Psoas muscle (tissue), 7 donors: ENCODE measurements at regions not wholly inside any gene's neighbourhood (a gene's known extent, or its start where the extent isn't known, plus 50 kb on each side); places are given as distances from the start of the nearest gene placed in this dataset.

Experiments
- ATAC-seq, 4 donors: fragments of 200-7000 bp; cut with Tn5 transposase; one replicate each; pipeline ENCODE4 v1.9.1; 2020; ENCODE audit warnings: moderate library complexity in 3 of 4, mild to moderate bottlenecking in 2 of 4
- DNase-seq, 2 donors: peaks; one replicate each; pipeline ENCODE4 v3.0.0-alpha.2; 2020
- H3K27ac ChIP-seq: fragments of 200-600 bp; one replicate; pipeline ENCODE4 v1.8.0; 2022
- H3K27me3 ChIP-seq, 3 donors: fragments of 200-600 bp in 1 of 3; one replicate each; pipeline versions ENCODE4 v1.6.1 to v1.8.0; 2013 to 2022; ENCODE audit warnings: low read length in 2 of 3, mild to moderate bottlenecking in 2 of 3, moderate library complexity in 1 of 3; ENCODE audit not compliant: insufficient read depth in 3 of 3
- H3K36me3 ChIP-seq, 2 donors: fragments of 200-600 bp in 1 of 2; one replicate each; pipeline versions ENCODE4 v1.6.1 to v1.8.0; 2013 to 2022; ENCODE audit warnings: low read depth in 1 of 2, mild to moderate bottlenecking in 1 of 2, moderate library complexity in 1 of 2; ENCODE audit not compliant: insufficient read depth in 1 of 2
- H3K4me1 ChIP-seq: fragments of 200-600 bp; one replicate; pipeline ENCODE4 v1.8.0; 2022
- H3K4me3 ChIP-seq: fragments of 200-600 bp; one replicate; pipeline ENCODE4 v1.8.0; 2022; ENCODE audit warnings: mild to moderate bottlenecking
- H3K9me3 ChIP-seq: fragments of 200-600 bp; one replicate; pipeline ENCODE4 v1.8.0; 2022
- CTCF ChIP-seq: fragments of 200-600 bp; IDR thresholded peaks from one replicate; pipeline ENCODE4 v1.8.0; 2022; ENCODE audit warnings: antibody characterized with exemption
- WGBS, 3 donors: extraction: QIAGEN DNeasy Blood & Tissue Kit; methylation state at CpG; one replicate each; pipeline versions ENCODE4 v1.1.6 to v1.1.7; 2013; 5-methylcytosine and 5-hydroxymethylcytosine counted together
- intact Hi-C, 2 donors: fragments of 100-400 bp; cut with DNase I; formaldehyde crosslinking; loops; one replicate each; pipeline versions ENCODE4 v1.11.0 to v1.14.2; 2022
- donor health status: healthy with polysubstance abuse.
- donor health status: DM: no; HTN: no; CAD: no; lungs with moderate emphysema.
- donor health status: Bipolar disorder and iron deficiency.
- donor health status: healthy.
- donor health status: DM: yes; HTN: yes; CAD: no.
- donor health status: DM: no; HTN: no; CAD: no.
- donor health status: DM: yes; HTN: yes; CAD: no.

- Histone ChIP-seq H3K4me3 (no peak overlapping the region), H3K36me3 (peaks cover 0 to 23% of the 10 kb centered on the region in 2 donors), H3K27ac (no peak overlapping the region), H3K4me1 (no peaks in the 10 kb centered on the region), H3K27me3 (no peaks in the 10 kb centered on the region), H3K9me3 (no peaks in the 10 kb centered on the region)
- intact Hi-C loops = no loop called here
- ATAC-seq = no peak
- no peak for TF ChIP-seq CTCF
- DNase-seq = no peak
- 73 to 98% (median 86%) methylated on average over 4 of the region's 4 CpGs for WGBS, 3 donors
Observed at GRCh38 chr14:95419569-95419968, 96.9 kb downstream of the SYNE3 start.

- Histone ChIP-seq H3K9me3 (no peaks in the 10 kb centered on the region), H3K27ac (no peak overlapping the region), H3K27me3 (no peaks in the 10 kb centered on the region), H3K36me3 (peaks cover 0 to 23% of the 10 kb centered on the region in 2 donors), H3K4me3 (no peak overlapping the region), H3K4me1 (no peaks in the 10 kb centered on the region)
- WGBS, 3 donors = 85 to 93% (median 92%) methylated on average over 3 of the region's 3 CpGs
- ATAC-seq (peak in 2 of 4 donors; percentile 20 to 22), DNase-seq (no peak)
- intact Hi-C loops = no loop called here
- no peak for TF ChIP-seq CTCF
Observed at GRCh38 chr14:95418858-95419257, 97.6 kb downstream of the SYNE3 start.

- no peaks in the 10 kb centered on the region for H3K27me3 ChIP-seq
- no peak for TF ChIP-seq CTCF
- WGBS, 3 donors = 92 to 96% (median 94%) methylated on average over 7 of the region's 7 CpGs
- no peak overlapping the region for H3K4me3 ChIP-seq
- H3K27ac ChIP-seq = no peak overlapping the region
- H3K9me3 ChIP-seq = no peaks in the 10 kb centered on the region
- no peak for DNase-seq
- no peaks in the 10 kb centered on the region for H3K4me1 ChIP-seq
- ATAC-seq = no peak
- peaks cover 0 to 23% of the 10 kb centered on the region in 2 donors for H3K36me3 ChIP-seq
- intact Hi-C loops = no loop called here
Observed at GRCh38 chr14:95417492-95417891, 97.8 kb upstream of the CLMN start.

- TF ChIP-seq CTCF = no peak
- Histone ChIP-seq H3K4me3 (no peak overlapping the region), H3K27me3 (no peaks in the 10 kb centered on the region), H3K9me3 (no peaks in the 10 kb centered on the region), H3K27ac (no peak overlapping the region), H3K36me3 (peaks cover 0 to 23% of the 10 kb centered on the region in 2 donors), H3K4me1 (no peaks in the 10 kb centered on the region)
- ATAC-seq (peak in 1 of 4 donors; percentile 29), DNase-seq (peak; percentile 34 to 78)
- intact Hi-C loops = no loop called here
- 84 to 95% (median 92%) methylated on average over 8 of the region's 8 CpGs for WGBS, 3 donors
Observed at GRCh38 chr14:95415993-95416392, 96.3 kb upstream of the CLMN start.
